A549 (cell line): ENCODE measurements at regions not wholly inside any gene's neighbourhood (a gene's known extent, or its start where the extent isn't known, plus 50 kb on each side); places are given as distances from the start of the nearest gene placed in this dataset.

Source experiments
- ATAC-seq, 2 experiments: fragments of 200-7000 bp in 1 of 2; fragments of >200 bp in 1 of 2; cut with Nextera tagmentation in 1 of 2; cut with Tn5 transposase in 1 of 2; 3 replicates each; pipeline versions ENCODE4 v1.8.0 to v1.9.1; 2018 to 2020; ENCODE audit warnings: mild to moderate bottlenecking in 1 of 2, moderate library complexity in 1 of 2
- CTCF ChIA-PET: fragments of 300-600 bp; sonication (Branson Sonifier 250); formaldehyde crosslinking; extraction: SDS; loops from one replicate; lab custom pipeline; 2021; ENCODE audit warnings: antibody characterized with exemption, inconsistent platforms; lab: Yijun Ruan, JAX
- POLR2A ChIA-PET: fragments of 350-600 bp; formaldehyde crosslinking; extraction: SDS; loops from one replicate; lab custom pipeline; 2021; ENCODE audit warnings: antibody characterized with exemption, inconsistent platforms; lab: Yijun Ruan, JAX
- DNase-seq, 2 experiments: peaks; one replicate each; pipeline versions ENCODE4 v3.0.0 to v3.0.0-alpha.2; 2011 to 2016; ENCODE audit warnings: low read depth in 1 of 2, low spot score in 1 of 2
- FAIRE-seq: peaks from 2 replicates; lab custom pipeline; 2011; peaks lifted over from hg19 to GRCh38; lab: Jason Lieb, UNC
- H3K27ac ChIP-seq, 2 experiments: fragments of >200 bp; sonication (Bioruptor Twin); formaldehyde crosslinking; 3 replicates each; pipeline ENCODE4 v1.5.1; 2016 to 2017
- H3K4me1 ChIP-seq: fragments of >200 bp; sonication (Bioruptor Twin); formaldehyde crosslinking; 3 replicates; pipeline ENCODE4 v1.6.1; 2016
- H3K4me2 ChIP-seq: fragments of >200 bp; sonication (Bioruptor Twin); formaldehyde crosslinking; 3 replicates; pipeline ENCODE4 v1.6.1; 2016
- H3K4me3 ChIP-seq: fragments of >200 bp; sonication (Bioruptor Twin); formaldehyde crosslinking; 3 replicates; pipeline ENCODE4 v1.5.1; 2016
- H3K9me3 ChIP-seq: fragments of >200 bp; sonication (Bioruptor Twin); formaldehyde crosslinking; 3 replicates; pipeline ENCODE4 v1.6.1; 2016
- BCL3 ChIP-seq: fragments of >200 bp; sonication (Bioruptor Twin); formaldehyde crosslinking; IDR thresholded peaks from 3 replicates; pipeline ENCODE4 v1.6.1; 2016
- CBX2 ChIP-seq: fragments of 200-600 bp; sonication (generic); IDR thresholded peaks from 2 replicates; pipeline ENCODE4 v1.6.1; 2016; ENCODE audit warnings: low read depth, mild to moderate bottlenecking, borderline replicate concordance
- CHD2 ChIP-seq: fragments of 150-350 bp; IDR thresholded peaks from 2 replicates; pipeline ENCODE4 v1.6.1; 2014; ENCODE audit warnings: low read length; ENCODE audit not compliant: partially characterized antibody
- E2F6 ChIP-seq: IDR thresholded peaks from 2 replicates; pipeline ENCODE4 v1.6.1; 2012; ENCODE audit warnings: low read depth, borderline replicate concordance
- EHF ChIP-seq: fragments of 250-450 bp; sonication (Bioruptor Pico); IDR thresholded peaks from 2 replicates; pipeline ENCODE4 v1.5.0; 2020; ENCODE audit warnings: mild to moderate bottlenecking
- EHMT2 ChIP-seq: fragments of 200-600 bp; sonication (generic); IDR thresholded peaks from 2 replicates; pipeline ENCODE4 v1.6.1; 2016; ENCODE audit warnings: antibody characterized with exemption, low read depth, mild to moderate bottlenecking, moderate library complexity
- GATA3 ChIP-seq: IDR thresholded peaks from 2 replicates; pipeline ENCODE4 v1.6.1; 2012; ENCODE audit warnings: borderline replicate concordance
- HOXA7 ChIP-seq: fragments of 250-450 bp; sonication (Bioruptor Pico); IDR thresholded peaks from 2 replicates; pipeline ENCODE4 v1.5.0; 2020; ENCODE audit warnings: mild to moderate bottlenecking, moderate library complexity
- HOXB13 ChIP-seq: fragments of 250-450 bp; sonication (Bioruptor Pico); IDR thresholded peaks from 2 replicates; pipeline ENCODE4 v1.5.0; 2020; ENCODE audit warnings: low read depth, mild to moderate bottlenecking, moderate library complexity
- HOXB5 ChIP-seq: fragments of 250-450 bp; sonication (Bioruptor Pico); IDR thresholded peaks from 2 replicates; pipeline ENCODE4 v1.5.0; 2020; ENCODE audit warnings: mild to moderate bottlenecking, moderate library complexity
- MAZ ChIP-seq: fragments of 150-350 bp; IDR thresholded peaks from 2 replicates; pipeline ENCODE4 v1.6.1; 2014; ENCODE audit warnings: antibody characterized with exemption, low read depth, low read length, borderline replicate concordance
- NPAS2 ChIP-seq: fragments of 250-450 bp; sonication (Bioruptor Pico); IDR thresholded peaks from 2 replicates; pipeline ENCODE4 v1.8.0; 2022; ENCODE audit warnings: mild to moderate bottlenecking, moderate library complexity, borderline replicate concordance
- NR3C1 ChIP-seq: fragments of >200 bp; sonication (Bioruptor Twin); formaldehyde crosslinking; IDR thresholded peaks from 3 replicates; pipeline ENCODE4 v1.6.1; 2017
- POLR2AphosphoS2 ChIP-seq: conservative IDR thresholded peaks from 2 replicates; pipeline ENCODE4 v1.6.1; 2012; ENCODE audit warnings: low read length, improper control_type of control experiment, inconsistent platforms
- RAD21 ChIP-seq, 2 experiments: fragments of >200 bp in 1 of 2; sonication (Bioruptor Twin) in 1 of 2; formaldehyde crosslinking in 1 of 2; IDR thresholded peaks in 1 of 2; conservative IDR thresholded peaks in 1 of 2; 2 replicates in 1 of 2; 3 replicates in 1 of 2; pipeline ENCODE4 v1.6.1; 2012 to 2018; ENCODE audit warnings: inconsistent platforms in 1 of 2
- REST ChIP-seq: fragments of 200-600 bp; sonication (generic); IDR thresholded peaks from 2 replicates; pipeline ENCODE4 v1.6.1; 2016; ENCODE audit warnings: antibody characterized with exemption, mild to moderate bottlenecking, moderate library complexity
- RFX5 ChIP-seq: fragments of 450-650 bp; IDR thresholded peaks from 2 replicates; pipeline ENCODE4 v1.7.1; 2014; ENCODE audit warnings: antibody characterized with exemption, mild to moderate bottlenecking, moderate library complexity
- SREBF2 ChIP-seq: fragments of 450-650 bp; IDR thresholded peaks from 2 replicates; pipeline ENCODE4 v1.6.1; 2014; ENCODE audit warnings: mild to moderate bottlenecking, moderate library complexity
- TFCP2L1 ChIP-seq: fragments of 250-450 bp; sonication (Bioruptor Pico); IDR thresholded peaks from 2 replicates; pipeline ENCODE4 v1.5.0; 2021; ENCODE audit warnings: mild to moderate bottlenecking
- USF2 ChIP-seq: fragments of 450-650 bp; IDR thresholded peaks from 2 replicates; pipeline ENCODE4 v1.6.1; 2014; ENCODE audit warnings: antibody characterized with exemption
- ZC3H11A ChIP-seq: fragments of 450-650 bp; IDR thresholded peaks from 2 replicates; pipeline ENCODE4 v1.6.1; 2014; ENCODE audit warnings: antibody characterized with exemption, mild to moderate bottlenecking
- WGBS: methylation state at CpG from one replicate; pipeline ENCODE4 v1.1.6; 2017; ENCODE audit errors: missing lambda C conversion rate; 5-methylcytosine and 5-hydroxymethylcytosine counted together

- ChIA-PET CTCF (interaction anchor here (1.4 kb wide), 1 partner anchor 9 kb away, joined by 3 read pairs; no protein-coding TSS in a partner anchor), POLR2A (no interaction called here)
- Histone ChIP-seq H3K4me2 (peak overlapping the region; percentile 72), H3K4me3 (no peak overlapping the region), H3K27ac (peak overlapping the region; percentile 82 to 91), H3K4me1 (peaks cover 34% of the 10 kb centered on the region), H3K9me3 (no peaks in the 10 kb centered on the region)
- TF ChIP-seq RFX5 = no peak
- TF ChIP-seq GATA3 = no peak
- TF ChIP-seq EHMT2 = no peak
- DNase-seq (no peak), FAIRE-seq (peak; percentile 86), ATAC-seq (no peak)
- 74% methylated on average over 1 of the region's 1 CpG for WGBS
These were observed 300.5 kb downstream of the TLE1 start for GRCh38 chr9:81388831-81389230.

GRCh38 chr9:81387360-81388106 lies 301.8 kb downstream of the TLE1 start:
- ChIA-PET POLR2A (no interaction called here), CTCF (interaction anchor here (1.2 kb wide), 1 partner anchor 9 kb away, joined by 4 read pairs; no protein-coding TSS in a partner anchor)
- 89% methylated on average over 8 of the region's 8 CpGs for WGBS
- ATAC-seq (no peak), DNase-seq (no peak), FAIRE-seq (no peak)
- H3K4me3 ChIP-seq = no peak overlapping the region
- no peak overlapping the region for H3K4me2 ChIP-seq
- H3K4me1 ChIP-seq = peaks cover 37% of the 10 kb centered on the region
- H3K27ac ChIP-seq = peak overlapping the region in 1 of 2 experiments; percentile 91; a peak in 3 of 6 replicates
- TF ChIP-seq HOXB5 (no peak), USF2 (no peak), TFCP2L1 (no peak), EHF (CRISPR knock-in tag) (no peak), E2F6 (no peak)
- no peaks in the 10 kb centered on the region for H3K9me3 ChIP-seq

- ATAC-seq = no peak
- H3K4me3 ChIP-seq = no peak overlapping the region
- ChIA-PET POLR2A (no interaction called here), CTCF (no interaction called here)
- H3K4me1 ChIP-seq = peaks cover 38% of the 10 kb centered on the region
- no peak for DNase-seq
- no peak overlapping the region for H3K27ac ChIP-seq
- H3K9me3 ChIP-seq = no peaks in the 10 kb centered on the region
- TF ChIP-seq SREBF2 = no peak
- TF ChIP-seq TFCP2L1 = no peak
- TF ChIP-seq NPAS2 = no peak
- no peak for TF ChIP-seq BCL3
- no peak for TF ChIP-seq ZC3H11A
- no peak for TF ChIP-seq HOXA7 (CRISPR knock-in tag)
- TF ChIP-seq RAD21 (conservative IDR thresholded peaks at IDR 0.05 in 1 of 2, IDR thresholded peaks at IDR 0.05 in 1 of 2) = no peak
- no peak for TF ChIP-seq REST
- TF ChIP-seq CBX2 = no peak
- TF ChIP-seq NR3C1 = no peak
- TF ChIP-seq CHD2 = no peak
- no peak for TF ChIP-seq HOXB13 (CRISPR knock-in tag)
- no peak for TF ChIP-seq POLR2AphosphoS2
- no peak for TF ChIP-seq MAZ
- 75% methylated on average over 3 of the region's 3 CpGs for WGBS
- no peak overlapping the region for H3K4me2 ChIP-seq
- FAIRE-seq = no peak
These were observed 304.4 kb downstream of the TLE1 start for GRCh38 chr9:81384911-81385310.
